Kidney epithelial cell (primary cell): ENCODE measurements at regions not wholly inside any gene's neighbourhood (a gene's known extent, or its start where the extent isn't known, plus 50 kb on each side); places are given as distances from the start of the nearest gene placed in this dataset.

Experiments
- DNase-seq: peaks from one replicate; pipeline ENCODE4 v3.0.0-alpha.2; 2010; ENCODE audit warnings: low read depth
- H3K27me3 ChIP-seq: 2 replicates; pipeline ENCODE4 v1.6.0; 2011; ENCODE audit warnings: low read length; ENCODE audit not compliant: control insufficient read depth, insufficient read depth
- H3K36me3 ChIP-seq: 2 replicates; pipeline ENCODE4 v1.5.1; 2011; ENCODE audit warnings: low read length; ENCODE audit not compliant: control insufficient read depth, insufficient read depth
- H3K4me3 ChIP-seq: 2 replicates; pipeline ENCODE4 v1.5.1; 2011; ENCODE audit warnings: low read depth, mild to moderate bottlenecking, control low read depth, low read length
- TF ChIP-seq, protein P1 (sequence below): IDR thresholded peaks from 2 replicates; pipeline ENCODE4 v1.5.1; 2011; ENCODE audit warnings: mild to moderate bottlenecking, moderate library complexity, low read length, control low read depth, inconsistent platforms; ENCODE audit not compliant: insufficient read depth, poor library complexity, severe bottlenecking

DNA sequence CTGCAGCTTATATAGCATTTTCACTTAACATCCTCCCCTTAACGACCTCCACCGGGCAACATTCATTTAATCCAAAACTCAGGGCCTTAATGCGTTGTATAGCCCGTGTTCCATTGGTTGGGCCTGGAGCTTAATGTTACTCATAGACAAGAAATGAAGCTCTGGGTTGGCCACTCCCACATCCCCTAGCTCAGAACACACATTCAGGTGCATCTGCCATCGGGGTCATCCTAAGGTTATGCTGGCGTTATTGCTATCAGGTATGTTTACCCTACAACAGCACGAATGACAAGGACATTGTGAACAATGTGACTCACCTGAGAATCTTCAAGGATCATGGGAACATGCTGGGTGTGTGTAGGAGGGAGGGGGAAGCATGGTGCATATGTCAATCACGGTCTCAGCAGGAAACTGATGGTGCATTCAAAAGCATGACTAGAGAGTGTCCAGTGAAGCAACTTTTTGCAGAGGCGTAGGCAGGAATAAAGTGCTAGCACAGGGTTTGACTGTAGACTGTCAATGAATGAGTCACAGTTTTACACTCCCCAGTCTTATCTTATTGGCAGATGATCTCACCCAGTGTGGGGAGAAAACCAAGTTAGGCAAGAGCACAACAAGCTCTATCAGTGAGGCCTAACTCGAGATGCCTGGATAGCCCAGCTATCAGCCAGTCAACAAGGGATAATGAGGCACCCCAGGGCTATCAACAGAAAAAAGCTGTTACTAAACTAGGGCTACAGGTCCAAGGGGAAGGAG lies 402.1 kb upstream of the MCTP2 start:
- Histone ChIP-seq H3K36me3 (no peaks in the 10 kb centered on the region), H3K27me3 (no peaks in the 10 kb centered on the region), H3K4me3 (no peak overlapping the region)
- DNase-seq: peak; percentile 28
- TF ChIP-seq, protein P1, sequence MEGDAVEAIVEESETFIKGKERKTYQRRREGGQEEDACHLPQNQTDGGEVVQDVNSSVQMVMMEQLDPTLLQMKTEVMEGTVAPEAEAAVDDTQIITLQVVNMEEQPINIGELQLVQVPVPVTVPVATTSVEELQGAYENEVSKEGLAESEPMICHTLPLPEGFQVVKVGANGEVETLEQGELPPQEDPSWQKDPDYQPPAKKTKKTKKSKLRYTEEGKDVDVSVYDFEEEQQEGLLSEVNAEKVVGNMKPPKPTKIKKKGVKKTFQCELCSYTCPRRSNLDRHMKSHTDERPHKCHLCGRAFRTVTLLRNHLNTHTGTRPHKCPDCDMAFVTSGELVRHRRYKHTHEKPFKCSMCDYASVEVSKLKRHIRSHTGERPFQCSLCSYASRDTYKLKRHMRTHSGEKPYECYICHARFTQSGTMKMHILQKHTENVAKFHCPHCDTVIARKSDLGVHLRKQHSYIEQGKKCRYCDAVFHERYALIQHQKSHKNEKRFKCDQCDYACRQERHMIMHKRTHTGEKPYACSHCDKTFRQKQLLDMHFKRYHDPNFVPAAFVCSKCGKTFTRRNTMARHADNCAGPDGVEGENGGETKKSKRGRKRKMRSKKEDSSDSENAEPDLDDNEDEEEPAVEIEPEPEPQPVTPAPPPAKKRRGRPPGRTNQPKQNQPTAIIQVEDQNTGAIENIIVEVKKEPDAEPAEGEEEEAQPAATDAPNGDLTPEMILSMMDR: no peak

DNA sequence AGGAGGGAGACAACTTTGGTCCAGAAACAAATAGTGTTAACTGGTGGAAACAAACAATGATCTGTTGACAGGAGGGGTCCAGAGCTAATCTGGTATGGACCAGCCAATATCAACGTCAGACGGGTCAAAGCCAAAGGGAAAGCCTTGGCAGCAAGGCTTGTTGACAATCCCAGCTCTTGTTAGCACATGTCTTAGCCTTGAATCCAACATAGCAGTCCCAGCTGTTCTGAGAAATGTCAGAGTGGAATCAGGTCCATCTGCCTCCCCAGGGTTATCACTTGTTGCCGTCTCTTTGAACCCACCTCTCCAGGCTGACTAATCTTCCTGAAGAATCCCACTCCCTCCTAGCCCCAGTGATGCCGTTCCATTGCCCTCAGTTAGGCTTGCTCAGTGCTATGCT lies 404.6 kb upstream of the MCTP2 start:
- TF ChIP-seq, protein P1: no peak
- no peaks in the 10 kb centered on the region for H3K36me3 ChIP-seq
- no peak for DNase-seq
- H3K4me3 ChIP-seq: no peak overlapping the region
- no peaks in the 10 kb centered on the region for H3K27me3 ChIP-seq

- no peaks in the 10 kb centered on the region for H3K27me3 ChIP-seq
- no peak overlapping the region for H3K4me3 ChIP-seq
- TF ChIP-seq, protein P1: no peak
- DNase-seq: no peak
- no peaks in the 10 kb centered on the region for H3K36me3 ChIP-seq
Observed at GRCh38 chr15:93826293-93826692, 405.1 kb upstream of the MCTP2 start.

GRCh38 chr15:93825682-93826081 lies 405.7 kb upstream of the MCTP2 start:
- DNase-seq: no peak
- TF ChIP-seq, protein P1: no peak

DNA sequence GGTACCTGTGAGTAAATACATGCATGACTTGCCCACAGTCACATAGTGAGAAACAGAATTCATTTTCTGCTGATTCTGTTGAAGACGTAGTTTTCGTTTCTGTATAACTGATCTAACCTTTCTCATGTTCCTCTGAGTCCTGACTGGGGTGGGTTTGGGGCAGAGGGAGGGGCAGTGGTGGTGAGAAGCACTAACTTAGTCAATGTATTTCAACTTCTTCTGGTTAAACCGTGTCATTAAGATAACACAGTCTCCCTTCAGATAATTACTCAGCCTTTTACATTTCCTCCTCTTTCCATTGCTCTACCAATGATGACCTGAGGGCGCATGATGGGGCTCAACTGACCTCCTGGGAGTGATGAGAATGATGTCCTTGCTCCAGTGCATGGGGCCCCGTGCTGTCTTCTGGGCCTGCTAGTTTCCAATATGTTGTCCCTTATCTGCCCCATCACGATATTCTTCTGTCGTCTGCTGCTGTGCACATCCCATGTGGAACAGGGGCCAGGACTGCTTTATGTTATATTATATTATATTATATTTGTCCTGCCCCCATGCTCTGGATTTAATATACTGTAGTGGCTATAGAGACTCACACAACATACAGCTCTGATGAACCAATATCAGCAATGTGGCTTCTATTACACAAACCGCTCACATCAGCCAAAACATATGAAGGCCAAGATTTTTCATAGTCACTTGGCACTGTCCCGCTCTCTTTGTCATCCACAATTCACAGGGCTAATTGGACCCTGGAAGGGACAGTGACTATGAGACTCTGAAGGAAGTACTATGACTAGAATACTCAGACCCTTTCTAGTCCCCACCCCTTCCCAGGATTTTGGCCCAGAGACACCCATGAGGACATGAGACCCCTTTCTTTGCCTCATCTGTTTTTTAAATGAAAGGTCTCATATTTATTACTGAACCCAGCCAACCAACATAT lies 407.1 kb upstream of the MCTP2 start:
- Histone ChIP-seq H3K36me3 (no peaks in the 10 kb centered on the region), H3K27me3 (no peaks in the 10 kb centered on the region), H3K4me3 (no peak overlapping the region)
- no peak for DNase-seq
- TF ChIP-seq, protein P1: no peak

More at GRCh38 chr15:93825682-93826081, 405.7 kb upstream of the MCTP2 start:
- Histone ChIP-seq H3K4me3 (no peak overlapping the region), H3K36me3 (no peaks in the 10 kb centered on the region), H3K27me3 (no peaks in the 10 kb centered on the region)
